GM12873 (cell line): ENCODE measurements at regions not wholly inside any gene's neighbourhood (a gene's known extent, or its start where the extent isn't known, plus 50 kb on each side); places are given as distances from the start of the nearest gene placed in this dataset.

Source experiments
- CTCF ChIP-seq: IDR thresholded peaks from 2 replicates; pipeline ENCODE4 v1.5.1; 2012; ENCODE audit warnings: low read depth, mild to moderate bottlenecking, moderate library complexity, low read length, control low read depth; ENCODE audit not compliant: insufficient read depth; ENCODE audit errors: missing control alignments

DNA sequence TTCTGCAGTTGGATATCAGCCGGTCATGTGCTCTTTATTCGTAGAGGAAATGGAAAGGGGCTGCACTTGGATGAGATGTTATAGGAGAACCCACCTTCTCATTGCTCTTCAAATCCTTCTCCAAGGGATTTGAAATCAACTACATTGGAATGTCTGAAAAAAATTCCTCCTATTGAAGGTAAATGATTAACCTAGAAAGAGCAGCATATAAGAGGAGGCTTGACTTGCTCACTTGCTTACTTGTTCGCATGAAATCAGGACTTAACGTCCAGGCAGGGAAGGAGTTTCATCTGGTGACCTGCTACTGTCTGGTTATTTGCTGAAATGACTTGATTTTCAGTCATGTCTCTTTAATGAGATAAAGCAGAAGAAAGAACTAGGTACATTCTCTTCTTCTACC lies 338.4 kb upstream of the NOCT start:
- TF ChIP-seq CTCF = no peak

GRCh38 chr4:138675685-138676084 lies 339.9 kb upstream of the NOCT start:
- TF ChIP-seq CTCF = no peak

GRCh38 chr4:138674209-138674608 lies 341.4 kb upstream of the NOCT start:
- TF ChIP-seq CTCF = no peak

DNA sequence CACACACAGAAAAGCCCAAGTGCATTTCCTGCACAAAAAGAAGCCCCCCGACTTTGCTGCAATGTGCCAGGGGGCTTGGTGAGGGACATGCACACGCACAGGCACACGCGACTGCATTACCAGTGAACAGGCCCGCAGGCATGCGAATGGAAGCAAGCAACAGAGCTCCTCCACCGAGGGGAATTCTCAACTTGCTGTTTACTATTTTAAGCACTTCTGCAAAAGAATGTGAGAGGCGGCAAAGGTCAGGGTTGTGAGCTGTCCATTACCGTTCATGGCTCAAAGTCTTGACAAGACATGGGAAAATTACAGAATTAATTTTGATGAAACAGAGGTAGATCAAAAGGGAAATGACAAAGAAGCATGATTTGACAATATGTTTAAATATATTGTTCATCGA lies 342.5 kb upstream of the NOCT start:
- no peak for TF ChIP-seq CTCF

DNA sequence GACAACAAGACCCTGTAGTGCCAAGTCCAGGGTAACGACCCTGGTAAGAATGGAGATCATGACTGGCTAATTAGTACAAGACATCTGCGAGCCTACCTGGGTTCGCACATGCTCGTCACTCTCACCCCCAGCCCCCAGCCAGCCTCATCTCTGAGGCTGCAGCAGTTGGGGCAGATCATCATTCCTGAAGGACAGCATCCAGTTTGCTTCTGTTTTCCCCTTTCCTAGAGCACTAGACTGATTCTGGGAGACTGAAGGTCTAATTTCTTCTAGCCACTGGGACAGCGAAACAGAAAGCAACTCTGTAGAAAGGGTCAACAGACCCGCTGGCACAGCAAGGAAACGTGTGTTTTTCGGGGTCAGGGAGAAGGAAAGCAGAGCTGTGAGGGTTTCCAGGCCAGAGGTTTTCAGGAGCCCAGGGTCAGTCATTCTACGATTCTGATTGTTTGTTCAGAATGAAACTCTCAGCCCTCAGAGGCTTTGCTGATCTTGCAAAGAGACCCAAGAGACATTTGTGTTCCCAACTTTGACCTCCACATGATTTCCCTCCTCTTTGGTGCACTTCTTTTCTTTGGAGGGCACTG lies 343.1 kb upstream of the NOCT start:
- no peak for TF ChIP-seq CTCF

DNA sequence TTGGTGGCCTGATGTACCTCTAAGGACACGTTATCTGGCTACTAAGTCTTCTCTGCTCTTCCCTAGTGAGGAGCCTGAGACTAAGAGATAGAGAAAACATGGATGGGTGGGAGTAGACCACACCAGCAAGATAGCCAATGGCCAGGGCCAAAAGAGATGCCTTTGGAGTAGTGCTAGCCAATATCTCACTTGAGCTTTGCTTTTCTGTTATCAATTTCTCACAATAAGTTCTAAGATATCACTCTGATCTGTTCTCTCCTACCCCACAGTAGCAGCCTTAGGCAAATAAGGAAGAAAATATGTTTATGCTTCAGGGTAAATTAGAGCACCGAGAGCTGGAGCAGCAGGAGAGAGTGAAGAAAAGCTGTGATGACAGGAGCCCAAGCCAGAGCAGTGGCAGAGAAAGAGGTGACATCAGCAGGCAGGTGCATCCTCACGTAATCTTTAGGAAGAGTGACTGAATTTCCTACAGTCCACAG lies 343.9 kb upstream of the NOCT start:
- no peak for TF ChIP-seq CTCF

DNA sequence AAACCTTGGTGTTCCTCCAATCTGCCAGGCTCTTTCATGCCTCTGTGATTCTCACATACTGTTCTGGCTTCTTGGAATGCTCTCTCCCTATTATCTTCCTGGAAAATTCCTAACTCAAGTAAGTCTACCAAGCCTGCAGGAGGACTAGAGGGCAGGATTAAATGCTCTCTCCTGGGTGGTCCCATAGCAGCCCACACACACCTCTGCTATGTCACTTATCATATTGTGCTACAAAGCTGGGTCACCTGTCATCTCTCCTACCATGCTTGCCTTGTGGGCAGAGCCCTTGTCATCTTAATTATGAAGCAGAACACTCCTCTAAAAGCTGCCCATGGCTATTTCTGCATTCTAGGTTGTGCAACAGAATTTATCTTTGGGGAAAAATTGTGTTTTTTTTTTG lies 344.5 kb upstream of the NOCT start:
- no peak for TF ChIP-seq CTCF
